GOT3 (cell line): ENCODE measurements at regions not wholly inside any gene's neighbourhood (a gene's known extent, or its start where the extent isn't known, plus 50 kb on each side); places are given as distances from the start of the nearest gene placed in this dataset.
A peak's percentile ranks its signal among the peaks of the same experiment; 100 is the strongest.
"Not testable (repeated sequence)": the region's sequence is repeated elsewhere in the genome, so short reads cannot be mapped to it uniquely, and the experiment has no call there.

ENCODE experiments used
- DNase-seq: peaks from one replicate; lab custom pipeline; 2025; ENCODE audit warnings: mixed read lengths; lab: John Stamatoyannopoulos, UW

DNA sequence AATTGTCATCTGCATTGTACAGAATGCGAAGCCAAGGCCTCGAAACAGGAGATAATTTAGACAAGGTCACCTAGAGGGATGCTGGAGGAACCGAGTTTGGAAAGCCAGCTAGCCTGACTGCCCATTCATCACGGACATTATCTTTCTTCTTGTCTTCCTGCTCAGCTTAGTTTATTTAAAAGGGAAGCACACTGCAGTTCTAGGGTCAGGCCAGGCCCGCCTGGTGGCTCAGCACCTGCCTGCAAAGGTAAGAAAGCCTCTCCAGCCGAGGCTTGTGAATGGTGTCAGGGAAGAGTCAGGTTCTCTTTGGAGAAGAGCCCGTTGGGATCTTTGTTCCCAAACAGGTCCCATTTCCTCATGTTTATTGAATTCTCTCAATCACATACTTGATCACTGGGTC lies 246.5 kb downstream of the BLID start:
- no peak for DNase-seq

- no peak for DNase-seq
Observed at GRCh38 chr11:121866754-121867153, 249.3 kb downstream of the BLID start.

DNA sequence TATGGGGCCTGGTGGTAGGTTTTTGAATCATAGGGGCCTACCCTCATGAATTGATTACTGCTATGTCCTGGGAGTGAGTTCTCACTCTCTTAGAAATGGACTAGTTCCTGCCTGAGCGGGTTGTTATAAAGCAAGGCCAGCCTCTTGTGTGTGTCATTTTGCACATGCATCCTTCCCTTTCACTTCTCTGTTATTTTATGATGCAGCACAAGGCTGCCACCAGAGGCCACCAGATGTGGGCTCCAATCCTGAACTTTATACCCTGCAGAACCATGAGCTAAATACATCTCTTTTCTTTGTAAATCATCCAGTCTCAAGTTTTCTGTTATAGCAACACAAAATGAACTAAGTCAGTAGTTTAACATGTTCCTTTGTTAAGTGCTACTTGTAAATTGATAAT lies 251.4 kb downstream of the BLID start:
- no peak for DNase-seq

DNA sequence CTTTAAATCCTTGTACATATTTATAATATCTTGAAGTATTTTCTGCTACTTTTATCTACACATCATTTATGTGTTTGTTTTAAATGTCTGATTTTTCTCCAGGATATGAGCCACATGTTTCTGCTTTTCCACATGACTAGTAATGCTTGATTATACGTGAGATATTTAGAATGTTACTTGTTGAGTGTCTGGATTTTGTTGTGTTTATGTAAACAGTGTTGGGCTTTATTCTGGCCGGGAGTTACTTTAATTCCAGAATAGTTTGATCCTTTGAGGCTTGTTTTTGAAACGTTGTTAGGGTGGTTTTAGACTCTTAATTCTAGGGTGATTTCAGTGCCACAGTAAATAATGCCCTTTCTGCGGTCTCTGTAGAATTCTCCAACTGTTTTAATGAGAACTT lies 252.9 kb downstream of the BLID start:
- DNase-seq: no peak

- DNase-seq: not testable (repeated sequence)
Observed at GRCh38 chr11:121855138-121855537, 260.9 kb downstream of the BLID start.

GRCh38 chr11:121844016-121844415 lies 272.0 kb downstream of the BLID start:
- DNase-seq: no peak

DNA sequence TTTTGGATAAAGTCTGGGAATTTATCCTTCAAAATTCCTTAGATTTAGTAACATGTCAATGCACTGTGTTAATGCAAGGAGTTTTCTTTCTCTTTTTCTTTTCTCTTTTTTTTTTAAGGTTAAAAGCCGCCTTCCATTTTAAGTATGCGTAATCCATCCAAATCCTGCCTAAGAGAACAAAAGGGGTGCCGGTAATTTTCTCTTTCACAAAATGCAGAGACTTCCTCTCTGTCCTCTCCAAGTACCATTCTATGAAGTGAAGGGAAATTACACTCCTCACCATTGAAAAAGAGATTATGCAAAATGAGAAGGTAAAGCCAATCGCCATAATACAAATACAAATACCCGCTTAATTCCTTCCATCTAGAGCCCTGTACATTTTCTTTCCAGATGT lies 273.8 kb downstream of the BLID start:
- no peak for DNase-seq

DNA sequence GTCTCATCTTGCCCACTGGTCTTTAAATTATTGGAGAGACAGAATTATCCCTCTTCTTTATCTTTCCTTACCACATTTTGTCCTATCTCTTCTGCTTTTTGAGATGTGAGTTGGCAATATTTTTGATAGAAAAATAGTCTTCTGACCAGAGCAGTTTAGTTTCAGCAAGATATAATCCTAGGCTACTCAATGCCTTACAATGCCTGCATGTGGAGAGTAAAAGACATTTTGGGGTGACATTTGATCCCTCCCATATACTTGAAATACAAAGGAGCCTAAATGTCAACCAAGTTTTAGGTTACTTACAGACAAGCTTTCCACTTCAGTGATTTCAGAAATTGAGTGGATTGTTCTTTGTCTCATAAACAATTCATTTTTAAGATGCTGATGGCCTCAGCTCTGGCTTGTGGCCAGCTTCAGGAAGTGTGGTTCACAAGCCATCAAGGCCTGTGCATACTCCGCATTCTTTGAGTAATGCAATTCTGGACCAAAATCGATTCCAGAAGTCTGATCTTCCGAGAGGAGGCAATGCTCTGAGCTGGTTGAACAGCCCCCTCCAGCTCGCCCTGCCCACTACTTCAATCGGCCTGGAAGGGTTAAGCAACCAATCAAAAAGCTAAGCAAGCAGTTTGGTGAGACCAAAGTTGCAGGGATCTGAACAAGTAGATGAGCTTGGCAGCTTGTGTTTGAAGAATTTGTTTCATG lies 274.4 kb downstream of the BLID start:
- no peak for DNase-seq

- DNase-seq: no peak
Observed at GRCh38 chr11:121839781-121840180, 276.2 kb downstream of the BLID start.

DNA sequence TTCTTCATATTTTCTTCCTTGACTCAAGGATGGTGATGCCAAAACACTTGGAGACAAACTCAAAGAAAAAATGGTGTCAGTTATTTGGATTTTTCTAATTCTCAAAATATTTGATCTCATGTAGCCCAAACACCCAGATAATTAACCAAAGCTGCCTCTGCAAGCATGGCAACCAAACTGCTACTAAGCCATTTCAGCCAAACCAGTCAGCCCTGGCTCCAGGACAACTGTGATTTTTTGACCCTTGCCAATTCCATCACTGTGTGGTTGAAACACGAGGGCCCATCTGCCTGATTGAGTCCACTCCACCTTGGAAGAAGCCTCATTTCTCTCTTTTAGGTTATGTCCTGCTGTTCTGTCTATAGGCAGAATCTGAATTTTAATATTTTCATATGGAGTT lies 277.4 kb downstream of the BLID start:
- no peak for DNase-seq

DNA sequence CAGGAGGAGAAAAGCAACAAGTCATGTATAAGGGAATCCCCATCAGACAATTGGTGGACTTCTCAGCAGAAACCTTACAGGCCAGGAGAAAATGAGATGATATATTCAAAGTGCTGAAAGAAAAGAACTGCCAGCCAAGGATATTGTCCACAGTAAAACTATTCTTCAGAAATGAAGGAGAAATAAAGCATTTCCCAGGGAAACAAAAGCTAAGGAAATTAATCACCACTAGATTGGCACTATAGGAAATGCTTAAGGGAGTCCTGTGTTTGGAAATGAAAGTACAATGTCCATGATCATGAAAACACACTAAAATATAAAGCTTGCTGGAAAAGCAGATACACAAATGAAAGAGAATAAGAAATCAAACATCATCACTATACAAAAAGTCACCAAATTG lies 282.0 kb downstream of the BLID start:
- no peak for DNase-seq

DNA sequence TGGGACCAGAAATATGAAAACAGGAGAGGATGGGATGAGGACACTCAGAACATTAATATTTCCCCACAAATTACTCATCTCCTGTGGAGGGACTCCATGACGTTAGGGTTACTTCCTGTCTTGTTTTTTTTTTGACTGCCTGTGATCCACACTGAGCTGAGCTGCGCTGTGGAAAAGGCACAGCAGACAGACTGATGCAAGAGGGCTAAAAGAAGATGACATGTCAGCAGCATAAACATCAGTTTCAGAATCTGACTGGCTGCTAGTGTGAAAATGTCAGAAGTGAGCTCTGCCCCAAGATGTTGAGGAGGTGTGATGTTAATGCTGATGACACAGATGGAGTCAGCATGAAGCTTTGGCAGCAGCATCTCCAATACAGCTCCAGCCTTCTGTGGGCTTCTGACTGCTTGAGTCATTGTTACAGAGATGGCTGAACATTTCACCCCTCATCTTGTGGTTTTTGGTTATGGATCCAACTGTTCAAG lies 286.8 kb downstream of the BLID start:
- DNase-seq: peak; percentile 27

- no peak for DNase-seq
Observed at GRCh38 chr11:121814962-121815361, 301.1 kb downstream of the BLID start.

DNA sequence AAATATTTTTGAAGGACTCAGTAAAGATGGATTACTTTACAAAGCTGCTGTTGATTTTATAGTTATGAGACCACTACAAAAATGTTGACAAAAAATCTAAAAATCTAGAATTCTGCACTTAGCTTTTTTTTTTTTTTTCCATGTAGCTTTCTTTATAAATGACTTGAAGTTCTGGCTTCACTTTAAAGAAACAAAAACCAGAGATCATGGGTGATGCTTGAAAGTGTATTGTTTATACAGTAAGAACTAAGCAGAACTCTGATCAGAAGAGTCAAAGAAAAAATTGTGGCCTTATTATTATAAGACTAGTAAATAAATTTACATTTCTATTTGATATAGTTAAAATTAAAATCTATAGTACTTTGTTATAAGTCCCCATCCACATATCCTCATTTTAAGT lies 301.7 kb downstream of the BLID start:
- no peak for DNase-seq

- DNase-seq: no peak
Observed at GRCh38 chr11:121810291-121810690, 305.7 kb downstream of the BLID start.

DNA sequence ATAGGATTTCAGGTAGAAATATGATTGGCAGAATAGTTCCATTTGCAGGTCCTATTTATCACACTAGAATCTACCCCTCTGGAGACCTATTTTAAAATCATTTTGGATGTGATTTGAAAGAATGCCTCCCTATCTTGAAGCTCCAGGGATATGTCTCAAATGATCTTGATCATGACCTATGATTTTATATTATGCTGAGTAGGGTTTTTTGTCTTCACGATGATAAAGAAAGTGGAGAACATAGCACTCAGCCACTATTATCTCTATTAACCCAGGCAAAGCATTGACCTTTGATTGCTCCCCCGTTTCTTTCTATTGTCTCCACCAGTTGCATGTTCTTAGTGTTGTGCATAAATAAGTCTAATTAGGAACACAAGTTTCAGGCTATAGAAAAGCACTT lies 307.9 kb downstream of the BLID start:
- DNase-seq: no peak

- no peak for DNase-seq
Observed at GRCh38 chr11:121807051-121807450, 309.0 kb downstream of the BLID start.

DNA sequence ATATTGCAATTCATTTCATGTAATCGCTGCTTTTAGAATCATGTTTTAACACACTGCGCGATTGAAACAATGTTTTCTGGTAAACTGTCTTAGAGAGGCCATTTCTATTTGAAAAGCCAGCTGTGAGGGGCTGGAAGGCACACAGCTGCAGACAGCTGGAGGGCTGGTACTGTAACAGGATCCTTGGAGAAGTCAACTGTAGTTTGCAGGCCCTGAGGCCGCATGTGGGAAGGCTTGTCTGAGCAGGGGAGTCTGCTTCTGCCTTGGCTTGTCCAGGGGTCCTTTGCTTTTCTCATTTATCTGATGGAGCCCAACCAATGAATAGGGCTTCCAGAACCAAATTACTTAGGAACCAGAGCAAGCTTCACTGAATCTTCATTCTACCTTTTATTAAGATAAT lies 313.5 kb downstream of the BLID start:
- no peak for DNase-seq

GRCh38 chr11:121801781-121802180 lies 314.2 kb downstream of the BLID start:
- DNase-seq: no peak

- no peak for DNase-seq
Observed at GRCh38 chr11:121801394-121801748, 314.6 kb downstream of the BLID start.

DNA sequence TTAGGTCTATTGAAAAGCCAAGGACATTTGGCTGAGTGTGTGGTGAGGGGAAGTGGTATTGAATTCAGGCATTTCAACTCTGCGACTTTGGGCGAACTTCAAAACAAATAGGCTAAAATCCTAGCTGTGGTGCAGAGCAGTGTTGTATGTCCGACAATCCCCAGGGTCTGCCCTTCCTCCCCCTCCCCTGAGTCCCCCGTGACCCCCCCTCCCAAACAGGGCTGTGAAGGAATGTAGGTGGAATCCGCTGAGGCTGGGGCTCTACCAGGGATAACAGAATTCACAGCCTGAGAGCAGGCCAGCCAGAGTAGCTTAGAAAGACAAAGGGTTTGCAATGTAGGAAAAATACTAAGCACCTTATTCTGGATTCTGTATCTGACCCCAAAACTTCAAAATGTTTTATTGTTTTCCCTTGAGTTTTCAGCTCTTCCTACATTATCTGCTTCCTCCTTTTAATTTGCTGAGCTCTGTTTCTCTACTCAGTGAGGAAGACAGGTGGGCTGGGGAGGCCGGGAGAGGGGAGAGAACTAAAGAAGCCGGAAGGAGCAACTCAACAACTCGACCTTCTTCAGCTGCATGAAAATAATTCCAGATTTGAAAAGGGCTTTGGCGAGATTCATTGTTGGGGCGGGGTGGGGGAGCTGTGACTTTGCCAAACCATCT lies 315.2 kb downstream of the BLID start:
- DNase-seq: no peak

DNA sequence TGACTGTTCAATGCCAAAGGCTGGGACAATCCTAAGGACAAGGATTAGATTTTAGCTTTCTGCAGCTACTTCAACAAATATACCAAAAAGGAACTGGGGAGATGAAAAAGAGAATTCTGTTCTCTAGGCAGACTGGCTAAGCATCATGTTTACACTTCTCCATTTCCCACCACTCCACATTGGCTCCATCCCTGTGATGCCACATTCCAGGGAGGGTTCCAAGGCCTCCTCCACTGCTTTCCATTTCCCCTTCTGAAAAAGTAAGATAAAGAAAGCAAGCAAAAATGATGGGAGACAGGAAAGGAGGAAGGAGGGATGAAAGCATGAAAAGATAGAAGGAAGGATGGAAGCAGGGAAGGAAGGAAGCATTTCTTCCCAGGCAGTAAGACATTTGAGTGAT lies 315.8 kb downstream of the BLID start:
- DNase-seq: no peak

DNA sequence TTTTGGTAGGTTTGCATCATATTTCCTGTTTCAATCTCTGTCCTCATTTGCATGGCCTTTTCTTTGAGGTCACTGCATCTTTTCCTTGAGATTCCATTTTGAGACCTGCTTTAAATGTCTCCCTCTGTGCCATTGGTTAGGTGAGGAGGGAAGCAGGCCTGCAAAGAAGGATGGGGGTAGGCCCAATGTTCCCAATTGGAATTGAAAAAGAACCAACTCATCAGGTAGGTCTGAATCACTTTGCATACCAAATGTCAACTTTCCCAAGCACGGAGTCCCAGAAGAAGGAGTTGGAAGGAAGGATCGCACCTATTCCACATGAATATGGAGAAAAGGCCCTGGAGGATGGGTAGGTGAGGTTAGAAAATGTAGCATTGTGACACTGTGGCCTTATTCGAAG lies 318.5 kb downstream of the BLID start:
- no peak for DNase-seq

DNA sequence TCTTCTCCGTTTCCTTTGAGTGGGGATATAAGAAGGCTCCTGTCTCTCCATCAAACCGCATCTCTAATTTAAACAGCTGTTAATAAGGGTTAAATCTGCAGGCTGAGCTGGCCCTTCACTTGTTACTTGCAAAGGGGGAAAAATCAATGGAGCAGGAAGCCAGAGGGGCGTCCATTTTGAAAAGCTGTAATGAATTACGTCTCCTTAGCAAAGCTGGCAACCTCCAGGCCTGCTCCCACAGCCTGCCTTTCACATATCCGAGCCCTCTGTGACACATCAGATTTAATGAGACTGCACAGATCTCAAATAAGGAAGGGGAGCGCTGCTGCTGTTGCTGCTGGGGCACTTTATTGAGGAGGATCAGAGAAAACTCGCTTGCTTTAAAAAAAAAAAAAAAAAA lies 320.8 kb downstream of the BLID start:
- DNase-seq: no peak
